Frontal cortex (tissue), 3 donors: ENCODE measurements at regions not wholly inside any gene's neighbourhood (a gene's known extent, or its start where the extent isn't known, plus 50 kb on each side); places are given as distances from the start of the nearest gene placed in this dataset.

Source experiments
- DNase-seq, 2 donors: peaks; one replicate each; pipeline ENCODE4 v3.0.0; 2012; ENCODE audit warnings: low spot score in 2 of 2
- FAIRE-seq: peaks from 2 replicates; lab custom pipeline; 2012; peaks lifted over from hg19 to GRCh38; lab: Jason Lieb, UNC
- donor health status: control.
- donor health status: control.
- donor health status: control.

DNA sequence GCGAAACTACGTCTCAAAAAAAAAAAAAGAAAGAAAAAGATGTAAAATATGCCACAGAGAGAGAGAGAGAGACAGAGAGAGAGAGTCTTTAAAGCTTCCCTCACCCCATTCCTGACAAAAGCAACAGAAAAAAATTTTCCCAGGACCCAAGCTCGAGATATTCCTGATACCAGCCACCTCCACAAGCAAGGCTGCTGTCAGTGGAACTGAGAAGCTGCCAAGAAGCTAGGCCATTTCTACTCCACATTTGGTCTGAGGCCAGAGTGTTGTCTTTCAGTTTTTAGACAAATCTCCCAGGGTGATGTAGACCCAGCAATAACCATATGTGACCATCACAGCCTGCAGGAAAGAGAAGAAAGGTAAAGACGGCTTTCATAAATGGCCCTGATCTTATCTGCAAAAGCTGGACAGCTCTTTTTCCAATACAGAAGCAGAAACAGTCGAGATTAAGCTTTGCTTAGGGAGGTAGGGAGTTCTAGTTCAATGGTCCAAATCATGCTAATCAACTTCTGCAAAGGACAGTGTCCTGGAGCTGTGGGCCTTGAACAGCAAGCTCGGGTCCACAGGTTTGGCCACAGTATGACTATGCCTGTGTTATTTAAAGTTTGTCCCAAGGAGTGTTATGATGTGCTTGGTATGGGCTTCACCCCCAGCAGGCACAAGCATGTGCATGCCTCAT lies 130.3 kb upstream of the NUDT4 start:
- no peak for DNase-seq

DNA sequence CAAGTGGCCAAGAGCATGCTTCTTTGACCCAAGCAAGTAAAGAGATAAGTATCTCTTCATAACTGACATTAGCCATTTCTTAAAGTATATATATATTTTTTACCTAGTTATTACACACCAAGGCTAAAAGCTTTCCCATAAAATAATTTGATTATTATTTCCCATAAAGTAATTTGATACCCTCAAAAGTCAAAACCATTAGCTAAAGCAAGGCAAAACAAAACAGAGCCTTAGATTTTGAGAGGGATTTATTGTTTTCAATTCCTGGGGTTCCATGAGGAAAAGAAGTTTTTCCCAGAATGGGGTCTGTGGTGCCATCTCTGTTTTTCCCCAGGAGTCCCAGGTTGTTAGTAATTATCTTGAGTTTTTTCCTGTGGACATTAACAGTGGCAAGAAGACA lies 125.5 kb upstream of the NUDT4 start:
- no peak for FAIRE-seq

More for the DNA sequence above, 130.3 kb upstream of the NUDT4 start:
- FAIRE-seq: no peak

DNA sequence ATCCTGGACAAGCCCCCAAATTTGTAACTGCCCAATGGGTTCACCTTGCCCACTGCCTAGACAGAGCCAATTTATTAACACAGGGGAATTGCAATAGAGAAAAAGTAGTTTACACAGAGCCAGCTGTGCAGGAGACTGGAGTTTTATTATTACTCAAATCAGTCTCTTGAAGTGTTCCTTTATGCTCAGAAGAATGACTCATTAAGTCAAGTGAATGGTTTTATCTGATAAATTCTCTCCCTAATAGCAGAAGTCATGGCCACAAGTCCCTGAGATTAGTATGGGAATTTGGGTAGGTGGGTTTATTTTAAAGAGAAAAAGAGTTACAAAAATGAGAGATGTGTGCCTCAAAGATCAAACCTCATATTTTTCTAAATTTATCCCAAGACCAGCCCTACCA lies 122.8 kb upstream of the NUDT4 start:
- DNase-seq (no peak), FAIRE-seq (no peak)

More for the DNA sequence above, 125.5 kb upstream of the NUDT4 start:
- no peak for DNase-seq

DNA sequence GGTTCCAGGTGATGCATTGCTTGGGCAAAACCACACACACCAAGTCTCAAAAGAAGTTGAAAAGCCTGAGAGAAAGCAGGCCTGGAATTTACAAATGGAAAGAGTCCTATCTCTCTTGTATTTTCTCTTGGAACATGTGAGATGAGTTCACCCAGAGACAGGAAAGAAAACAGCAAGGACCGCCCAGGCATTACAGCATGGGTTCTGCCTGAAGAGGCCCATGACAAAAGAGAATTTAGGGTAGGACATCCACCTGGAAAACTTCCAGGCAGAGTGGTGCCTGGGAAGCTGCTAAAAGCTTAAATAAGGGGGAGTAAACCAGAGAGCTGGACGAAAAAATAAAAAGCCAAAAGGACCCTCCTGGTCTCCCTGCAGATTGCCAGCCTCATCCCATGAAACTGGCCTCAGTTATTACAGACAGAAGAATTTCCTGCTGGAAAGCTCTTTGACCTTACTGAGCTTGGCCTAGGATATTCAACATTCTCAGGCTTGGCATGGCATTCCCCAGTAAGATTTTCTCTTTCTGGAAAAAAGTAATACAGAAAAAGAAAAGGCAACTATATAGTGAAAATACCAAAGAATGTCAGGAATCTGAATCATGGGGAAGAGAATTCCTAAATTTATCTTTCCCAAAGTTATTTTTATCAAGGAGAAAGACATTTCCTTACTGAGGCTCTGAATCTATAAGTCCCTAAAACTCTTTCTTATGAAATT lies 121.3 kb upstream of the NUDT4 start:
- DNase-seq (no peak), FAIRE-seq (no peak)

DNA sequence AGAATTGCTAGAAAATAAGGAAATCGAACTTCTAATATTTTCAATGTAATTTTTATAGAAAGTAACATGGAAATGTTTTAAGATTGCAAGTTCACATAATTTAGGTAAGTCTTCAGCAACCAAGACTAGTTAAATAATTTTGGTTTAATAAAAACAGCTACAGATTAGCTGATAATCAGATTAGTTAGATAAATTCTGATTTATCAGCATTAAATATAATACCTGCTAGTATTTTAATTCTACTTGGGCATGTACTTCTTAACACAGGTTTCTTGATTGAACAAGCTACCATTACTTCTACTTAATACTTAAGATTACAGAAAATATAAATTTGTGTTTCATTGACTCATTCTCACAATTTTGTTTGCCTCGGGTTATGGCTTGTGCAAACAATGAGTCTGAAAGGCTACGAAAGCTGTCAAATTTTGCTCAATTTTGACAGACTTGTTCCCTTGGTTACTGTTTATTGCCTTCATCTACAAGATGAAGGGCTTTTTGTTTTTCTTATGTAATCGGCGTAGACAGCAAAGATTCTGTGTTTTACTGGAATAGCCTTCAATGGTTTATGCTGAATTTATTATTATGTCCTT lies 116.1 kb upstream of the NUDT4 start:
- no peak for DNase-seq
- FAIRE-seq: no peak

DNA sequence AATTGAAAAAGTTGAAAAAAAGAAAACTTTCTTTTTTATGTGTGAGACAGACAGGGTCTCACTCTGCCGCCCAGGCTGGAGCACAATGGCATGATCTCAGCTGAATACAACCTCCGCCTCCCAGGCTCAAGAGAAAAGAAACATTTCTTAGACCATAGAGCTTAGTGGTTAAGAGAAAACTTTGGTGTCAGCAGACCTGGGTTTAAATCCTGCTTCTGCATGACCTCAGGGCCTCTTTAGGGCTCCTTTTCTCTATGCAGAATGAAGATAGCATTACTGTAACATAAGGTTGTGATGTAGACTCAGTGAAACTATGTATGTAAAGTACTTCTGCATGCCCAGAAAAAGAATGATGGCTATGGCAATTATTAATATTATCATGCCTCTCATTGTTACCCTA lies 104.7 kb upstream of the NUDT4 start:
- FAIRE-seq: no peak
- no peak for DNase-seq

DNA sequence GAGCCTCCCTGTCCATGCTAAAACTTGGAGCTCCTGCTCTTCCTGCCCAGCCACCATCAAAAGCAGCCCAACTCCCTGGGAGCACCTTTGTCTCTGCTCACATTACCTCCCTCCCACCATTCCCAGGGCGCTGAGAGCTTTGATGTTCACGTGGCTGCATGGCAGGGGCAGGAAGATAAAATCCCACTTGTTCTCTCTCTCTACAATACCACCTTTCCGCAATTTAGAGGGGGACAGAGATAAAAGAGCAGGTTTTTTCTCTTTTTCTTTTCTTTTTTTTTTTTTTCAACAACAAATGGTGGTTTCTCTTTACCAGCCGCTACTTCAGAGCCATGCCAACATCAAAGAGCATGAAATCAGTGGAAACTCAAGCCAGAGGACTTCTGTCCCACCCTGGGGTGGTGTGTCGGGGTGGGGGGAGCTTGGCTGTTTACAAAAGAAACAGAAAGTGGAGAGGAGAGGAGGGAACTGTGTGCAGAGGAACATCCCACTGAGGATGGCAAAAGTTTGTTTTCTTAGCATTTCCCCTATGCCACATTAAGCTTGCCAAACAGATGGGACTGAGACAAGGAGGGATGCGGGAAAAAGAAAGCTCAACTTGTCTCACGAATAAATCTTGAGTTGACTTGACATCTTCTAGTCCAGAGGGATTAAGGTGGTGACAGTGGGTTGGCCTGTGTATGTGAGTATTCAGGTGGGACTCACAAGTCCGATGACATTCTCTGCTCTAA lies 103.7 kb upstream of the NUDT4 start:
- no peak for FAIRE-seq
- DNase-seq: no peak

DNA sequence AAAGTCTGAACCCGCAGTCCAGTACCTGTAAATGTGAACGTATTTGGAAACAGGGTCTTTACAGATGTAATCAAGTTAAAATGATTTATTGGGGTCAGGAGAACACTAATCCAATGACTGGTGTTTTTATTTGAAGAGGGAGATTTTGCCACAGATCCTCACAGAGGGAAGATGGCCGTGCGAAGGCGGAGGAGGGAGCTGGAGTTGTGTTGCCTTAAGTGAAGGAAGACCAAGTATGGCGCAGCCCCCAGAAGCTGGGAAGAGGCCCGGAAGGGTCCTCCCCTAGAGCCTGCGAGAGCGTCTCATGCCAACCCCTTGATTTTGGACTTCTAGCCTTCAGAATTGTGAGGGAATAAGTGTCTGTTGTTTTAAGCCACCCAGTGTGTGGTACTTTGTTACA lies 102.8 kb upstream of the NUDT4 start:
- FAIRE-seq: no peak
- DNase-seq: no peak

DNA sequence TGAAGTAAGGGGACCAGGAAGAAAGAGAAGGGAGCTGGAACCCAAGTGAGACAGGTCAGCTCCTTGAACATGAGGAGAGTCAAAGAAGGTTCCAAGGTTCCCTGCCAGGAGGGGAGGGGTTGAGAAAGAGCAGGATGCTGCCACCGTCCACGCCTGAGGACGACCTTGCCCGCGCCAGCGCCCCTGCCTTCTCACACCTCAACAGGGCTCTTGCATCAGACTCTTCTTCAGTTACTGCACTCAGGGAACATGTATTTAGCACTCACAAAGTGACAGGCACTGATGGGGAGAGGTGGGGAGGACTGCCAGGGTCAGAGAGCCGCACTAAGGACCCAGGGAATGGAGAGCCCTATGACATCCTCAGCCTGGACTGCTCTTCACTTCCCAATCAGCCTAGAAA lies 102.1 kb upstream of the NUDT4 start:
- DNase-seq (no peak), FAIRE-seq (no peak)

DNA sequence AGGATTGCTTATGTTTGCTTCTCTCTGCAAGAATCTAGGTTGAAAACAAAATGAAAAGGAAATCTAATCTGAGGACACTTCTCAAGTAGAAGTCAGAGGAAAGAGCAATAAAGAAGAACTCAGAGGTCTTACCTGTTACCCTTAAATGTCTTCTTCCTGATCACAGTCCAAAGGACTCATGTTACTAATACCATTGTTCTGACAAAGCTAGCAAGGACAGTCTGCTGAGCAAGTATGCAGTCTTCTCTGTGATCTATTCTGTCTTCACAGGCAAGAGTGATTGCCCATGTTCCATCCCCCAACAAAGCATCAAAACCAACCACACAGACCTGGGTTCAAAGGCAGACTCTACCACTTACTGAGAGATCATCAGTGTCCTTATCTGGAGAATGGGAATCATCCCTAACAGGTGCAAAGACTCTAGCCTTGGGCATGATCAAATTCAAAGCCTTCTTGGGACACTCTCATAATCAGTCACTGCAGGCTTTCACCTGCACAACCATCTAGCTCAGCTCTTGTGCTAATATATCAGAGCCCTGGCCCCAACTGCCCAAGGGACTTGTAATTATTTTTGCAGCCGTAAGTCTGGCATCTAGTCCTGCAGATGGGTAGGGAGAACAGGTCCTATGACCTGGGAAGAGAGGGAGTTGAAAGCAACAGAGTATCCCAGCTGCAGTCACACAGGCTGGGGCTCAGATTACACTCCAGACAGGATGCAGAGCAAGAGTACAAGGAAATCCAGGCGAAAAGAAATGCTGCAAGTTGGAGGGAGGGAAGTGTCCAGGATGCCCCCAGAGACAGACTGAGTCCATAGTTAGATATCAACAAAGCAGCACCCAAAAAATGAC lies 97.9 kb upstream of the NUDT4 start:
- DNase-seq (no peak), FAIRE-seq (no peak)

DNA sequence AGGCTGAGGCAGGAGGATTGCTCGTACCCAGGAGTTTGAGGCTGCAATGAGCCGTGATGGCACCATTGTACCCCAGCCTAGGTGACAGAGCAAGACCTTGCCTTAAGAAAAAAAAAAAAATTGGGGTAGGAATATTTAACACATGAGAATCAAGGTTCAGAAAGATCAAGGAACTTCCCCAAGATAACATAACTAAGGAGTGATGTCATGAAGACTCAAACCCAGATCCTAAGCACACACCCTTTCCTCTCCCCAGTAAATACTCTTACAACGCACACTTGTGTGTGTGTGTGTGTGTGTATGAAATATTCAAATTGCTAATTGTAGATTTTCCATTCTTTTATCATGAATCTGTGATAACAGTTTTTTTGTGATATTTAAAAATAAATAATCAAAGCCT lies 90.6 kb upstream of the NUDT4 start:
- no peak for DNase-seq
- FAIRE-seq: no peak

DNA sequence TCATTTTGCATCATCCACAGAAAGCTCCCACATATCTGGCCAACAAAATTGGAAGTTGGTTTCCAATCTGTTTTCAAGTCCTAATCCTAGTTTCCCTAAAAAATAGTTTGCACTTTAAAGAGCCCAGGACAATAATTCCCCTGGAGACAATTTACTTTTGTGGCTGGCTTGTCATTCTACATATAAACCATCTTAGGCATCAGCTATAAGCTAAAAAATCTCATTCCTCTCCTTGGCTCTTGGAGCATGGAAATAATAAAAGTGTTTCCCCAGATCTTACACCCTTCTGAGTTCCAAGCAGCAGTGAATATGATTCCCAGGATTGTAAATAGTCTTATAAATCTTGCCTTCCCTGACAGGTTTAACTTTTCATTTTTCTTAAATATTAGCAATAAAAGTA lies 89.1 kb upstream of the NUDT4 start:
- DNase-seq (no peak), FAIRE-seq (no peak)

DNA sequence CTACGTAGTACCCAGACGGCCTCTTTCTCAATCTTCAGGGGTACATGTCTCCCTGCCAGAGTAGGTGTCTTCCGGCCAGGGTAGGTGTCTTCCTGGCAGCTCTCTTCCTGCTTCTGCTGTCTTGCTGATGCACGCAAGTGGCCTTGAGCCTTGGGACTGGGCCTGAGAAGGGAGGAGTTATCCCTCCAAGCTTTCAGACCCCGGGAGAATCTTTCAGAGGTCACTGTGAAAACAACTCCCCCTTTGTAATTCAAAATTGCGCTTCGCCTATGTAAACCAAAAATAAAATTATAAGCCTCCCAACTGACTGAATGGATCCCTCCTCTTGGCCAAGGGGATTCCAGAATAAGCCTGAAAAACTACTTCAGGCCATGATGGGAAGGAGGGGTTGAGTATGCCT lies 87.3 kb upstream of the NUDT4 start:
- FAIRE-seq (no peak), DNase-seq (no peak)

DNA sequence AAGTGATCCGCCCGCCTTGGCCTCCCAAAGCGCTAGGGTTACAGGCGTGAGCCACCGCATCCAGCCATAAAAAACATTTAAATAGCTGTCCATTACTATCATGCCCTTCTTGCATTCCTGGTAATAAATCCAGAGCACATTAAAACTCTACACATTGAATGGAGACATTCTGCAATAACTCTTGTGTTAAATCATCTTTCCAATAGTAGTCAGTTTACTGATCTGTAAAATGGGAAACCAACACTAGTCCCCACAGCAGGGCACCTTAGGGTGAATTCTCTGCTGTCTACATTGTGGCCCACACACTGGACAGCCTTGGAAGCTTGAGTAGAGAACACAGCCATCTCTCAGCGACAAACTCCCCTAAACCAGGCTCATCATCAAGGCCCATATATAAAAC lies 85.5 kb upstream of the NUDT4 start:
- FAIRE-seq (no peak), DNase-seq (no peak)

DNA sequence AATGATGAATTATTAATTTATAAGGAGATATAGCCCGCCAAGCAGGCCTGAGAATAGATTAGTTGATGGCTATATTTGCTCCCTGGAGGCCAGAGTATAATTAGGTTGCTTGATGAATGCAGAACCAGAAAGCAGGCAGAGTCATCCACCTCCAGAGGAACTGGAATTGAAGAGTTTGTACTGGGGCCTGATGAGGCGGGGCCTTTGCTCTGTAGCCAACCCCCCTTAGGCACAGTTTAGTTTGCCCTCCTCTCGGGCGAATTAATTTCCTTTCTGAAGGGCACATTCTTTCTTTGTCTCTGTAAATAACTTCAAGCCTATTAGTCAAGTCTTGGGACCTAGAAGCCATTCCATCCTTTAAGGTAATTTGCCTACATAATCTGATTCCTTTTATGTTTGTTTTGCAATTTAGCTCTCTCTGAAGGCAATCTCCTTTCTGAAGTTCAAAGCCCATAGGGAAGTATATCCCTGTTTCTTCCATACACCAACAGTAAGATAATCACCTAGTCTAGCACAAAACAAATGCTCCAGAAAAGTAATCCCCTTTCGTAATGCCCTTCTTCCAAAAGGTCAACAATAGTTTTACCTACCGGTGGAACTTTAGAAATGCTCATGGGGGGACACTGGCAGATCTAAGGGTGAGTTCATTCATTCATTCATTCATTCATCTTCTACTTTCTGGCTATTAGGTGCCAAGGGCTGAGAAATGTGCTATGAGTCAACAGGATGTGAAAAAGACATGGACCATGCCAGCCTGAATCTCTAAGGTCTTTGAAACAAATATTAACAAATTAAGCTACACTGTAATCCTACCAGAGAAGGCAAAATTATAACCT lies 84.8 kb upstream of the NUDT4 start:
- no peak for FAIRE-seq
- DNase-seq: no peak

DNA sequence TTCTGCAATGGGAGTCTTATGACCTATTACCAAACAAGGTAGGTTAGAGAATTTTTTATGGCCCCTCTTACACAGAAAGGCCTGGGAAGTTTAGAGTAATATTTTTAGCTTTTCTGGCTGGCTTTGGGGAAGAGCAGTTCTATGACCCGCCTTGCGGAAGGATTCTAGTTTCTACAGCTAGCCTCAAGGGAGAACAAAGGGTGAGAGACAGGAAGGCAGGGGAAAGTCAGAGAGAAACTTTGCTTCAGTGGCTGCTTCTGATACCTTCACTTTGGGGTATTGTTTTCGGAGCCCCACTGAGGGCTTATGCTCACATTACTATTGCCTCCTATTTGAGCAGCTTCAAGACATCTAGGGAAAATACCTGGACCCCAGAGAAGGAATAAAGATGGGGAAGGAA lies 80.7 kb upstream of the NUDT4 start:
- no peak for FAIRE-seq
- DNase-seq: no peak

DNA sequence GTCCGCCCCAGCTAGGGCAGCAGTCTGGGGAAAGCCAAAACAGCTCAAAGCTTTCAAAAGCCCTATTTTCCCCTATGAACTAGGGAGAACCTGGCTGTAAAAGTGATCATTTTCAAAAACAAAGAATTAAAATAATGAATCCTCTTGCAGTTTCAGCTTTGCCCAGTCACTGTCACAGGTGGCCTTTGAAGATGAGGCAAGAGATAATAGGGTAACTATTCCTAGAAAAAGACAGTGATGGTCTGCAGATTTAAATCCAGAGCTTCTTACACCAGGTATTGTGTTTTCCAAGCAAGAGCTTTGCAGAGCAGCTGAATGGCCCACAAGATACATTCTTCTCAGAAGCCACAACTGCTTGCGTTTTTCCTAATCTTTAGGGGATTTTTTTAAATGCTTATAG lies 80.2 kb upstream of the NUDT4 start:
- no peak for DNase-seq
- FAIRE-seq: no peak

DNA sequence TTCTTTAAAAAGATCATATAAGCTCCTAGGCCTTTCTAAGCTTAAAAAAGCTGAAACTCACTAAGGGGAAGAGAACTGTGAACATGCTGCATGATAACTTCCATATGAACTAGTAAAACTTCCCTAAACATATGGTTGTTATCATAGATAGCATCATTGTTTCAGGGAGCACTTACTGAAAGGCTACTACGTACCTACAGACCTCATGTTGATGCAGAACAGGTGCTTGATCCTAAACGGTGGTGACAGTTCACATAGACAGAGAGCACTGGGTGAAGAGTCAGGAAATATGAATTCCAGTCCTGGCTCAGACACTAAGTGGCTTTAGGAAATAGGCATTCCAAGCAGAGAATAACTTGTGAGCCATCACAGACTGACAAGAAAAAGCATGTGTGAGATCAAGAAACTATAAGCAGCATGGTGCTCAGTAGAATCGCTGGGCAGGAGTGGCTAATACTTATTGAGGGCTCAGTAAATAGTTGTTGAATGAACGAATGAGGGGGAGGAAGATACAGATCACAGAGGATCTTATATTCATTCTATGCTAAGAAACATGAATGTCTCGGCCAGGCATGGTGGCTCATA lies 78.4 kb upstream of the NUDT4 start:
- FAIRE-seq (no peak), DNase-seq (no peak)

DNA sequence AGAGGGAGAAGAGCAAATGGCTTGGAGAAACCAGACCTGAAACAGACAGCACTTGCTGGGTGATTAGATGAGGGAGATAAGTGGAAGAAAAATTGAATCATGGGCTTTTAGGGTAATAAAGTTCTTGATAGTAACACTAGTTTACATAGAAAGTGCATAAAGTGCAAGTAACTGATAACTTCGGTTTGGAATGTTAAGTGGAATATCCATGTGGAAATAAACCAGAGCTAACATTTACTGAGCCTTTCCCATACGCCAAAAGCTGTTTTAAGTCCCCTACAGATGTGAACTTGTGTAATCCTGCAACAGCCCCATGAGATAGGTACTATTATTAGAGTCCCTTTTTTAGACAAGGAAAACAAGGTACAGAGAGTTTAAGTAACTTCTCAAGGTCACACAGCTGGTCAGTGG lies 77.1 kb upstream of the NUDT4 start:
- no peak for DNase-seq
- no peak for FAIRE-seq
